Prostate gland (tissue), 2 donors: ENCODE measurements at regions not wholly inside any gene's neighbourhood (a gene's known extent, or its start where the extent isn't known, plus 50 kb on each side); places are given as distances from the start of the nearest gene placed in this dataset. TPM values are rescaled to one million over a fixed set of nuclear protein-coding genes. Genes with fewer than 3 reads are reported as not detected.

Experiments used
- DNase-seq: peaks from one replicate; pipeline ENCODE4 v3.0.0-alpha.2; 2019; ENCODE audit warnings: low spot score
- H3K27ac ChIP-seq, 2 donors: fragments of 200-600 bp; sonication (generic); 2 replicates each; pipeline ENCODE4 v1.5.1; 2017 to 2019
- H3K27me3 ChIP-seq: fragments of 200-600 bp; sonication (generic); replicated peaks from 2 replicates; pipeline ENCODE4 v1.5.1; 2019; ENCODE audit not compliant: insufficient read depth
- H3K36me3 ChIP-seq, 2 donors: fragments of 200-600 bp; sonication (generic); 1 replicate in 1 of 2; 2 replicates in 1 of 2; pipeline versions ENCODE4 v1.5.1 to v1.8.1; 2017 to 2019
- H3K4me1 ChIP-seq: fragments of 200-600 bp; sonication (generic); replicated peaks from 2 replicates; pipeline ENCODE4 v1.5.1; 2019
- H3K4me3 ChIP-seq, 2 donors: fragments of 200-600 bp; sonication (generic); 2 replicates each; pipeline ENCODE4 v1.5.1; 2017 to 2019
- H3K9me3 ChIP-seq: fragments of 200-600 bp; sonication (generic); 2 replicates; pipeline ENCODE4 v1.5.1; 2017
- POLR2A ChIP-seq: fragments of 450-650 bp; IDR thresholded peaks from one replicate; pipeline ENCODE4 v1.6.1; 2016; ENCODE audit warnings: antibody characterized with exemption, mild to moderate bottlenecking
- POLR2AphosphoS5 ChIP-seq: sonication (generic); formaldehyde crosslinking; IDR thresholded peaks from one replicate; pipeline ENCODE4 v1.6.1; 2017; ENCODE audit warnings: antibody characterized with exemption
- WGBS: methylation state at CpG from one replicate; pipeline ENCODE4 v1.1.5; 2018; 5-methylcytosine and 5-hydroxymethylcytosine counted together
- intact Hi-C: fragments of 100-400 bp; cut with DNase I; formaldehyde crosslinking; loops from one replicate; pipeline ENCODE4 v1.14.2; 2022
- microRNA counts, 2 donors: library from miRNA; unstranded; fragments of <30 nt; microRNA quantifications; one replicate each; lab custom pipeline; 2016 to 2017
- microRNA-seq: library from miRNA; unstranded; fragments of <30 nt; microRNA quantifications from one replicate; pipeline ENCODE4, GENCODE V29; 2016
- small RNA-seq, 2 donors: library from RNA; depleted of rRNA; stranded (forward); fragments of <200 nt; gene quantifications; one replicate each; pipeline ENCODE3, GENCODE V24; 2016
- TF ChIP-seq, protein P1 (sequence below), 4 experiments: fragments of 200-600 bp in 2 of 4; fragments of 450-650 bp in 2 of 4; sonication (generic) in 2 of 4; IDR thresholded peaks; 1 replicate in 3 of 4; 2 replicates in 1 of 4; pipeline ENCODE4 v1.5.1; 2016 to 2019; ENCODE audit warnings: antibody characterized with exemption in 4 of 4, mild to moderate bottlenecking in 2 of 4, moderate library complexity in 2 of 4

DNA sequence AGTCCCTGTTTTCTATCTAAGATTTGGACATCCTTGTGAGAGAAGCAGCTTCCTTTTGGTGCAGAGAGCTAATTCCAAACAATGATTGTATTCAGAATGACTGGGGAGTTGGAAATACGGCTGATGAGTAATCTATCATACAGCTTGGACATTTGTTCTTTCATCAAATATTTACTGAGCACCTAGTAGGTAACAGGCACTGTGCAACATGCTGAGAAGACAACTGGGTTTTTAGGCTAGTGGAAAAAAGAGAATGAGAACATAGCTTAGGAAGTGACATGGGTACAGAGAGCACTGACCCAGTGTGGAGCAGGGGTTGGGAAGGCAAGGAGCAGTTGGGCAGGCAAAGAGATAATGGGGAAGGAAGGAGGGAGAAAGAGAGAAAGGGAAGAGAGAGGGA, 87.5 kb downstream of the TBX19 start:
- Histone ChIP-seq H3K27ac (no peak overlapping the region), H3K9me3 (no peaks in the 10 kb centered on the region), H3K4me1 (no peaks in the 10 kb centered on the region), H3K4me3 (no peak overlapping the region), H3K27me3 (no peaks in the 10 kb centered on the region), H3K36me3 (no peaks in the 10 kb centered on the region)
- WGBS, result 58% methylated on average over 1 of the region's 1 CpG
- no peak for DNase-seq
- TF ChIP-seq POLR2A (no peak), POLR2AphosphoS5 (no peak)
- TF ChIP-seq, protein P1, sequence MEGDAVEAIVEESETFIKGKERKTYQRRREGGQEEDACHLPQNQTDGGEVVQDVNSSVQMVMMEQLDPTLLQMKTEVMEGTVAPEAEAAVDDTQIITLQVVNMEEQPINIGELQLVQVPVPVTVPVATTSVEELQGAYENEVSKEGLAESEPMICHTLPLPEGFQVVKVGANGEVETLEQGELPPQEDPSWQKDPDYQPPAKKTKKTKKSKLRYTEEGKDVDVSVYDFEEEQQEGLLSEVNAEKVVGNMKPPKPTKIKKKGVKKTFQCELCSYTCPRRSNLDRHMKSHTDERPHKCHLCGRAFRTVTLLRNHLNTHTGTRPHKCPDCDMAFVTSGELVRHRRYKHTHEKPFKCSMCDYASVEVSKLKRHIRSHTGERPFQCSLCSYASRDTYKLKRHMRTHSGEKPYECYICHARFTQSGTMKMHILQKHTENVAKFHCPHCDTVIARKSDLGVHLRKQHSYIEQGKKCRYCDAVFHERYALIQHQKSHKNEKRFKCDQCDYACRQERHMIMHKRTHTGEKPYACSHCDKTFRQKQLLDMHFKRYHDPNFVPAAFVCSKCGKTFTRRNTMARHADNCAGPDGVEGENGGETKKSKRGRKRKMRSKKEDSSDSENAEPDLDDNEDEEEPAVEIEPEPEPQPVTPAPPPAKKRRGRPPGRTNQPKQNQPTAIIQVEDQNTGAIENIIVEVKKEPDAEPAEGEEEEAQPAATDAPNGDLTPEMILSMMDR (IDR thresholded peaks at IDR 0.05), result no peak
- intact Hi-C loops, result no loop called here

- Histone ChIP-seq H3K36me3 (no peaks in the 10 kb centered on the region), H3K27ac (no peak overlapping the region), H3K4me3 (no peak overlapping the region), H3K4me1 (no peaks in the 10 kb centered on the region), H3K27me3 (no peaks in the 10 kb centered on the region), H3K9me3 (no peaks in the 10 kb centered on the region)
- TF ChIP-seq, protein P1 (IDR thresholded peaks at IDR 0.05), result no peak
- TF ChIP-seq POLR2A (no peak), POLR2AphosphoS5 (no peak)
- WGBS, result 71% methylated on average over 9 of the region's 9 CpGs
- no peak for DNase-seq
- intact Hi-C loops, result no loop called here
Observed at GRCh38 chr1:168365719-168366479, 85.2 kb downstream of the TBX19 start.

MicroRNAs in the stretch of these regions (microRNA counts, 767-probe panel; counts per million panel counts)
- microRNA hsa-miR-557 (lab: Ali Mortazavi, UCI), result 431 to 2,246 counts per million in 2 donors

Small RNAs in the stretch of these regions (microRNA-seq; reads per million reads assigned to microRNA genes)
- gene MIR557, result not detected

Small RNAs in the stretch of these regions (small RNA-seq; reads per million reads assigned to genes)
- 0 reads per million in 2 donors for gene MIR557
